GM21526 (cell line): ENCODE measurements at regions not wholly inside any gene's neighbourhood (a gene's known extent, or its start where the extent isn't known, plus 50 kb on each side); places are given as distances from the start of the nearest gene placed in this dataset.

Experiments
- ATAC-seq: cut with Tn5 transposase; IDR thresholded peaks from one replicate; pipeline ENCODE4 v1.9.1; 2021; ENCODE audit warnings: moderate library complexity; ENCODE audit not compliant: unreplicated experiment, low FRiP score

GRCh38 chr11:129324533-129325175 is 51.0 kb upstream of the BARX2 start:
- ATAC-seq, result no peak

- no peak for ATAC-seq
Observed at GRCh38 chr11:129323896-129324502, 51.6 kb upstream of the BARX2 start.

DNA sequence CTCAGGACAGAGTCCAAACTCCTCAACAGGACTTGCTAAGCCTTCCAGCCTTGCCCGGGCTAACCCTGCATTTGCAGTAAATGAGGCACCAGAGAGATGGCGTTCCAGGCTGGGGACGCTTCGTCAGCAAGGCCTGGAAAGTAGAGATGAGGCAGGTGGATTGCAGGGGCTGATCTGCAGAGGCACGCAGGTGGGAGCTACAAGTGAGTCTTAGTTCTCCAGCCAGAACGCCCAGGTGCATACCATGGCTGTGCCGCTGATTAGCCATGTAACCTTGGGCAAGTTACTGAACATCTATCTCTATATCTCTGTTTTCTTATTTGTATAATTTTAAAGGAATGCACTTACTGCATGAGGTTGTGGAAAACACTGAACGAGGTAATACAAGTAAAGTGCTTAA is 52.7 kb upstream of the BARX2 start:
- no peak for ATAC-seq

DNA sequence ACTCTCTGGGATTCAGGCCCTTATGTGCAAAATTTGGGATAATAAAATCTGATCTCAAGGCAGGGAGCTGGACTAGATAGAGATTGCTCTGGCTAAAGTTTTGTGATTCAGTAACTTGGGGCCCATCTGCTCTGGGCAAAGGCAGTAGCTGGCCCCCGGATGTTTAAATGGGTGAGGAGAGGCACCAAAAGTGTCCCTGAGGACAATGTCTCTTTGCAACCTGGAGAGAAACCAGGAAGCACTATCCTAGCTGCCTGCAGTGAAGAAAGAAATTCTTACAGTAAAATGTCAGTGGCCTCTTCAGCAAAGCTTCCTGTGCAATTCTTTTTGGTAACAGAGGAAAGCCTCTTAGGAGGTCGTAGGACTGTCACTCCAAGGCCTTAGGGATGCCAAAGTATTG is 54.6 kb upstream of the BARX2 start:
- no peak for ATAC-seq

- no peak for ATAC-seq
Observed at GRCh38 chr11:129320494-129320893, 55.2 kb upstream of the BARX2 start.

DNA sequence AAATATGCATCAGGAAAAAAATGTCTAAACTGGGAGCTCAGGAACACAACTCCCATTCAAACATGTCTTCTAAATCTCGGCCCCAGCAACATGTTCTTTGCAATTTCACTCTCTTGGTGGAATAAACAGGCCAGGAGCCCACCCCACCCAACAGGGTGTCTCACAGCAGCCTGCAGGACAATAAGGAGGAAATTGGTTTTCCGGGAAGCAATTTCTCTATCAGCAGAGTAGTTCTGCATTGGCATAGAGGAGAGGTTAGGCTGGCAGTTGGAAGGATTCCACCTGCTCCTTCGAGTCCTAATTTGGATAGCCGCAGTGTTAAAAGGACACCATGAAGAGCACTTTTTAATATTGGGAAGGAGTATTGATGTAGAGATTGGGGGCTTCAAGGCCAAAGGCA is 55.9 kb upstream of the BARX2 start:
- ATAC-seq, result no peak

- ATAC-seq, result no peak
Observed at GRCh38 chr11:129319201-129319600, 56.4 kb upstream of the BARX2 start.

- ATAC-seq, result no peak
Observed at GRCh38 chr11:129317571-129317970, 58.1 kb upstream of the BARX2 start.

DNA sequence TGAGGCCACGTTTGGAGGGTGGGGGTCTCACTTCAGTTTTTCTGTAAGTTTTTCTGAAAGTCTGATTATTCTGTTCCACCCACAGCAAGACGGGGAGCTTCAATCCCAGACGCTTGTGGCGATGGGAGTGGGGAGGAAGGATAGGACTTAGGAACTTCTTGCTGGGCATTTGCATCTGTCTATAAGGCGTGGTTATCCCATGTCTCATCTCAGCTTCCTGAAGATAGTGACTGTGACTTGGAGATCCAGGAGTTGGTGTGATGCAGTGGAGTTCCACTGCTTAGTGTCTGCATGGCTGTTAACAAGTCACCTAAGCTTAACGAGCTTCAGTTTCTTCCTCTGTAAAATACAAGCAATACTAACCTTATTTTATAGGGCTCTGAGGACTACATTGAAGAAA is 58.9 kb upstream of the BARX2 start:
- ATAC-seq, result no peak

GRCh38 chr11:129315781-129316579 is 59.7 kb upstream of the BARX2 start:
- no peak for ATAC-seq

DNA sequence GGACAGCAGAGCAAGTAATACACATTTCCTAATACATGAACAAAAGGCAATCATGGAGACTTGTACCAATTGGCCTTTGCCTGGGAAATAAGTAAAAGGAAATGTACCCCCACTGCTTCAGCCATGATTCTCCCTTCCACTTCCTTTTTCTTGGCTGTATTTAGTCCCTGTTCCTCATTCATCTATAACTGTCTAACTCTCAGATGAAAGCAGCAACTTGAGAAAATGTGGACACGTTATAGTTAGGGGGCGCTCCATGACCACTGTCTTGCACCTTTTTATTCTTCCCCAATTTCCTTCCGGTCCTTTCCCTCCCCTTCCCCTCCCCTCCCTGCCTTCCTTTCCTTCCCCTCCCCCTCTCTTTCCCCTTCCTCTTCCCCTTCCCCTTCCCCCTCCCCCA is 61.3 kb upstream of the BARX2 start:
- no peak for ATAC-seq

DNA sequence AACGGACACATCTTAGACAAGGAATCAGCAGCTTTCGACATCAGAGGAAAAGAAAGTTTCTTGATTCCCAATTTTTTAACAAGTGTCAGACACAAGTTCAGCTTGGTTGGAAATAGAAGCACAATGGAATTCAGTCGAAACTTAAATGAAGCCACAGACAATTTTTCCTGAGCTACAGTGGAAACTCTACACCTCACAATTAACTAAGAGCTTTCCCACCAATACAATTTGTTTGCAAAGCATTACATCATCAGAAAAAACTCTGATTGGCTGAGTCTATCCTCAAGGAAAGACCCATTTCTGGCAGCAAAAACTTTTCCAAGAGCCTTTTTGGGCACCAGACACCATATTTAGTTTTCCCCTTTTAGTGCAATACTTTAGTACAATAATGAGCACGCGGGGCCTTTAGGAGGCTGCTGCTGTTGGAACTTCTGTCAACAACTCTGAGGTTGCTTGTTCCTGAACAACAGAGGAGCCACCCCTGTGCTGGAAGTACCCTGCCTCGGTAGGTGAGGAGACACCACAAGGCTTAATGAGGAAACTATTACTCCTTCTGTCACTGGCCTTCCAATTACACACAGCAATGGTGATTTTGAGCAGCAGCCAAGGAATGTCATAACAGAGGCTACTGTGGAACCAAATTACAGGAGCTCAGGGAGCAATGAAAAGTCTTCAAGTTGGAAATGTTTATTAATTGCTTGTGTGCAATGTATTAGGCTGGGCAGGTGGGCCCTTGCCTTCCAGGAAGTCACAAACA is 61.9 kb upstream of the BARX2 start:
- no peak for ATAC-seq

- no peak for ATAC-seq
Observed at GRCh38 chr11:129312730-129313503, 62.7 kb upstream of the BARX2 start.

DNA sequence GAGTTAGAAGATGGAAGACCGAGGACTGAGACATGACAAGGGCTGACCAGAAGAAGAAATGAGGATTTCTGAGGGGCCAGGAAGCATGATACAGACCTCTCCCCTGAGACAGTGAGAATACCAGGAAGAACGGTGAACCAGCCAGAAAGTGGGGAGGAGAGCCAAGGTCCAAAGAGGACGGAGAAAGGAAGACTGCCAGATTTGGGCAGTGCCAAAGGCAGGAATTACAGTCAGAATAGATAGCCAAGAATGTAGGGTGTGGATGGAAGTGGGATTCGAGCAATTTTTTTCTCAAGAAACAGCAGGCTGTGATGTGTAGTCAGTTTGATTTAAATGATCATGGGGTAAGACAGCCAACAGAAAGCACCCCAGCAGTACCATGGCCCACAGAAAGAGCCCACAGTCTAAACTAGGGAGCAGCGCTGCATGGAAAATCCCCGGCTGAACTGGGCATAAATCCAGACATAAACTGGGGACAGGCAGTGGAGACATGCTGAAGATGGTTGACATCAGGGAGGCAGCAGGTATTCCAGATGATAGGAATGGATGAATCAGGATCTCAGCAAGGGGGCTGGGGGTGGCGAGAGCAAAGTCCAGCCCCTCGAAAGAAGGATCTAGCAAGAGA is 67.3 kb upstream of the BARX2 start:
- ATAC-seq, result no peak

DNA sequence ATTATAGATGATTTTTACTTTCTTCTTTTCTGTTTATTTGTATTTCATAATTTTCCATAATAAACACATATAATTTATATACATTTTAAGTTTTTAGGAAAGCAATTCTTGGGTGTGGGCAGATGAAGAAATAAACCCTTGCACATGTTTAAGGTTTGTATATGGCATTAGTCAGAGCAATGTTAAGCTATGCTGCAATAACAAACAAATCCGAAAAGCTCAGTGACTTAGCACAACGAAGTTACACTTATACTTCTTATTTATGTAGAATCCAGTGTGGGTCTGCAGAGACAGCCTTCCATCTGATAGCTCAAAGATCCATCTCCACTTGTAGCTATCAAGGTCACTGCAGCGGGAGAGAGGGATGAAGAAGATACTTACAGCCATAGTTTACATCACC is 68.5 kb upstream of the BARX2 start:
- no peak for ATAC-seq

DNA sequence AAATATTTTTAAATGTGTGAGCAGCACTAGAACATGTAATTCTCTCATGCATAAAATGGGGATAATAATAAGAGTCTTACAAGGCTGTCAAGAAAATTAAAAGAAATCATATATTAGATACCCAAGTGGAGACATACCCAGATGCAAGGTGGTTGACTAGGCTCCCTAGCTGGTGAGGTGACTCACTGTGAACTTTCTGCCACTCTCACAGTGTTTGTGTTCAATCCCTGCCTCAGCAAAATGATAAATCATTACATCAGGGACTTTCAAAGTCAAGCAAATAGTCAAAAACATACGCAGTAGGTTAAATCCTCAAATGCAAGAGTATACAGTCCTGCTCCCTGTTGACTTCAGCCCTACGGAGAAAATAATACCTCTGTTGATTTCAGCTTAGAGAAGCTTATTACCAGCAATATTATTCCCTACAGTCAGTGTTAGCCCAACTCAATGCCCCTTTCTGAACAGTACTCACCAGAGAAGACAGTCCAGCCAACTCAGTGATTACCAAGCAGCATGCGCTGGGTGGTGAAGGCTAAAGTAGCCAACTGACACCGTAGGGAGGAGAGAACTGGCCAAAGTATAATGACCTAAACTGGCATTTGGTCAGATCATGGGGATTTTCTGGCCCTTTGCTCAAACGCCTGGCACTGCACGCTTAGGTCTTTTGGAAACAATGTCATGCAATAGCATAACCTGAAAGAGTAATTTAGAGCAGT is 73.1 kb upstream of the BARX2 start:
- ATAC-seq, result no peak

DNA sequence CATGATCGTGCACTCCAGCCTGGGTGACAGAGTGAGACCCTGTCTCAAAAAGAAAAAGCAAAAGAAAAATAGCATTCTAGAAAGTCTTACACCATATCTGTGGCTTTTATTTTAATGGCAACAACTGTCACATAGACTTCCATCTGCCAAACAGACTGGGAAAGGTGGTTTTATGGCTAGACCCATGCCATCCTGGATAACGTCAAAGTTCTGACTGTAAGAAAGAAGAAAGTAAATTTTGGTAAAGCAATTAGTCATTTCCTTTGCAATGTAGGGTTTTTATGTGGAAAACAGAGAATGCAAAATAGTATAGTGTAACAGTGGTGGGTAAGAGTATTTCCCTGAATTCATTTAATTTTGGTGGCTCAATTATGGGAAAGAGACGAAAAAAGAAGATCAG is 75.5 kb upstream of the BARX2 start:
- ATAC-seq, result no peak

- no peak for ATAC-seq
Observed at GRCh38 chr11:129298988-129299387, 76.7 kb upstream of the BARX2 start.

- ATAC-seq, result no peak
Observed at GRCh38 chr11:129295746-129296145, 79.9 kb upstream of the BARX2 start.
